HCT116 (cell line): ENCODE measurements at regions not wholly inside any gene's neighbourhood (a gene's known extent, or its start where the extent isn't known, plus 50 kb on each side); places are given as distances from the start of the nearest gene placed in this dataset.
"Not testable (repeated sequence)": the region's sequence is repeated elsewhere in the genome, so short reads cannot be mapped to it uniquely, and the experiment has no call there.

Source experiments
- ATAC-seq: fragments of 200-7000 bp; cut with Tn5 transposase; 2 replicates; pipeline ENCODE4 v1.9.1; 2020; ENCODE audit warnings: mild to moderate bottlenecking, moderate library complexity
- BruUV-seq: library from RNA; stranded (reverse); fragments of 400-500 nt; replicated peaks from 2 replicates; lab custom pipeline; 2021; lab: Mats Ljungman, UMichigan
- CTCF ChIA-PET: fragments of 300-600 bp; sonication (Branson Sonifier 250); formaldehyde crosslinking; loops from one replicate; lab custom pipeline; 2021; ENCODE audit warnings: antibody characterized with exemption; lab: Charles Lee
- POLR2A ChIA-PET: fragments of 300-600, 350-600 bp; sonication (Branson Sonifier 250); formaldehyde crosslinking; loops from one replicate; lab custom pipeline; 2021; ENCODE audit warnings: antibody characterized with exemption; lab: Charles Lee
- RAD21 ChIA-PET, 2 experiments: fragments of 300-600 bp; sonication (Branson Sonifier 250); formaldehyde crosslinking; loops; one replicate each; lab custom pipeline; 2023; ENCODE audit warnings: low total read pairs in 2 of 2; ENCODE audit not compliant: uncharacterized antibody in 2 of 2, unreplicated experiment in 2 of 2, low non-redundant PET in 1 of 2; lab: Charles Lee
- DNase-seq: peaks from one replicate; pipeline ENCODE4 v3.0.0-alpha.2; 2010; ENCODE audit warnings: low read depth, low spot score
- H2AFZ ChIP-seq: fragments of 200-600 bp; shearing (Covaris generic), sonication (generic); 2 replicates; pipeline ENCODE4 v1.6.1; 2017; ENCODE audit warnings: low read depth, mixed run types, mixed read lengths, antibody characterized with exemption, low read length; ENCODE audit not compliant: poor library complexity, severe bottlenecking
- H3K27ac ChIP-seq: 2 replicates; pipeline ENCODE4 v1.5.1; 2012; ENCODE audit warnings: low read depth, low read length
- H3K27me3 ChIP-seq: fragments of 200-600 bp; sonication (generic); 2 replicates; pipeline ENCODE4 v1.6.1; 2016; ENCODE audit warnings: mixed run types, low read length, mixed read lengths; ENCODE audit not compliant: insufficient read depth
- H3K36me3 ChIP-seq, 2 experiments: fragments of 200-500 bp in 1 of 2; fragments of 200-600 bp in 1 of 2; sonication (Bioruptor generic) in 1 of 2; sonication (generic) in 1 of 2; 2 replicates each; pipeline versions ENCODE4 v1.5.1 to v1.6.1; 2014 to 2016; ENCODE audit warnings: low read length in 2 of 2, inconsistent platforms in 1 of 2, mixed read lengths in 1 of 2, mixed run types in 1 of 2; ENCODE audit not compliant: insufficient read depth in 2 of 2, control insufficient read depth in 1 of 2
- H3K4me1 ChIP-seq, 2 experiments: fragments of 200-600 bp in 1 of 2; sonication (generic) in 1 of 2; 2 replicates each; pipeline versions ENCODE4 v1.5.1 to v1.6.1; 2012 to 2017; ENCODE audit warnings: low read length in 2 of 2, inconsistent platforms in 1 of 2, mild to moderate bottlenecking in 1 of 2, mixed read lengths in 1 of 2, mixed run types in 1 of 2, moderate library complexity in 1 of 2; ENCODE audit not compliant: insufficient read depth in 2 of 2, control insufficient read depth in 1 of 2
- H3K4me2 ChIP-seq: fragments of 200-600 bp; sonication (generic); 2 replicates; pipeline ENCODE4 v1.6.1; 2017; ENCODE audit warnings: mixed run types, low read length, mixed read lengths
- H3K4me3 ChIP-seq, 2 experiments: fragments of 200-600 bp in 1 of 2; sonication (generic) in 1 of 2; replicated peaks in 1 of 2; 2 replicates each; pipeline ENCODE4 v1.5.1; 2011 to 2016; ENCODE audit warnings: low read length in 2 of 2, control low read depth in 1 of 2, low read depth in 1 of 2, mild to moderate bottlenecking in 1 of 2, mixed read lengths in 1 of 2, mixed run types in 1 of 2
- H3K79me2 ChIP-seq: fragments of 200-600 bp; sonication (generic); 2 replicates; pipeline ENCODE4 v1.6.1; 2017; ENCODE audit warnings: mild to moderate bottlenecking, mixed run types, low read length, moderate library complexity, mixed read lengths; ENCODE audit not compliant: insufficient read depth
- H3K9ac ChIP-seq: fragments of 200-600 bp; sonication (generic); 2 replicates; pipeline ENCODE4 v1.6.1; 2016; ENCODE audit warnings: low read length, mixed read lengths
- H3K9me2 ChIP-seq: fragments of 200-600 bp; sonication (generic), shearing (Covaris generic); 2 replicates; pipeline ENCODE4 v1.6.1; 2017; ENCODE audit warnings: mixed run types, mild to moderate bottlenecking, moderate library complexity; ENCODE audit not compliant: insufficient read depth
- H3K9me3 ChIP-seq, 2 experiments: fragments of 200-500 bp in 1 of 2; fragments of 200-600 bp in 1 of 2; sonication (Bioruptor generic) in 1 of 2; sonication (generic) in 1 of 2; 2 replicates each; pipeline ENCODE4 v1.6.1; 2014 to 2017; ENCODE audit warnings: low read length in 2 of 2, mixed read lengths in 2 of 2, inconsistent platforms in 1 of 2, low read depth in 1 of 2, mild to moderate bottlenecking in 1 of 2, mixed run types in 1 of 2, moderate library complexity in 1 of 2; ENCODE audit not compliant: control insufficient read depth in 1 of 2, insufficient read depth in 1 of 2
- H4K20me1 ChIP-seq: fragments of 200-600 bp; sonication (generic), shearing (Covaris generic); 2 replicates; pipeline ENCODE4 v1.6.1; 2017; ENCODE audit warnings: mixed run types, mild to moderate bottlenecking, moderate library complexity; ENCODE audit not compliant: insufficient read depth
- CBX3 ChIP-seq: IDR thresholded peaks from 2 replicates; pipeline ENCODE4 v1.6.1; 2012; ENCODE audit warnings: low read depth
- EGR1 ChIP-seq: IDR thresholded peaks from 2 replicates; pipeline ENCODE4 v1.6.1; 2012; ENCODE audit warnings: low read depth
- FOSL1 ChIP-seq: IDR thresholded peaks from 2 replicates; pipeline ENCODE4 v1.6.1; 2012; ENCODE audit warnings: low read depth
- POLR2AphosphoS5 ChIP-seq: IDR thresholded peaks from 2 replicates; pipeline ENCODE4 v1.6.1; 2011; ENCODE audit warnings: mild to moderate bottlenecking, low read depth, low read length, moderate library complexity
- RAD21 ChIP-seq: IDR thresholded peaks from 2 replicates; pipeline ENCODE4 v1.6.1; 2012; ENCODE audit warnings: low read depth, mild to moderate bottlenecking
- SIN3A ChIP-seq: IDR thresholded peaks from 2 replicates; pipeline ENCODE4 v1.6.1; 2012; ENCODE audit warnings: low read depth
- SP1 ChIP-seq: IDR thresholded peaks from 2 replicates; pipeline ENCODE4 v1.6.1; 2012; ENCODE audit warnings: low read depth
- SRF ChIP-seq: IDR thresholded peaks from 2 replicates; pipeline ENCODE4 v1.6.1; 2012; ENCODE audit warnings: low read depth
- ZBTB33 ChIP-seq: IDR thresholded peaks from 2 replicates; pipeline ENCODE4 v1.6.1; 2011; ENCODE audit warnings: mild to moderate bottlenecking, low read length, moderate library complexity; ENCODE audit not compliant: insufficient replicate concordance; ENCODE audit errors: extremely low read depth
- ZFX ChIP-seq: fragments of 450-650 bp; IDR thresholded peaks from 2 replicates; pipeline ENCODE4 v1.6.1; 2017
- ZNF274 ChIP-seq: fragments of 200-500 bp; sonication (Bioruptor generic); IDR thresholded peaks from 2 replicates; pipeline ENCODE4 v1.6.1; 2014; ENCODE audit warnings: mild to moderate bottlenecking, low read depth, low read length, inconsistent platforms
- intact Hi-C: fragments of 100-400 bp; cut with micrococcal nuclease; formaldehyde crosslinking; loops from 2 replicates; pipeline ENCODE4 v1.10.0; 2022
- TF ChIP-seq, protein P1 (sequence below): IDR thresholded peaks from 2 replicates; pipeline ENCODE4 v1.6.1; 2012

DNA sequence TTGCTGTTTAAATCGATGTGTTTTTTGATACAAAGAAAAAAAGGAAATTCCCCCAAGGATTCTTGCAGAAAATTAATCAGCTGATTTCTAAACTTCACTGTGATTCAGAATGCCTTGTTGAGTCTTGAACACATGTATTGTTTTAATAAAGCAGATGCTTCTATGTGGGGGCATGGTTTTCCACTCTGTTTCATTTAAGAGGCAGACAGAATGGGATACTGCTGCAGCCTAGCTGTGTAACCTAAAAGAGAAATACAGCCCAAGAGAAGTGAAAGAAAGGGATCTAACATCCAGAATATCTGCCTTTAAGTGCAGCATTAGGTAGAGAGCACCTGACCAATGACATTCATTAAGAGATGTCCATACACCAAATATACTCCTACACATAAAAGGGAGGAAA, 365.1 kb upstream of the CCNH start:
- Histone ChIP-seq H3K9me2 (no peaks in the 10 kb centered on the region), H4K20me1 (no peaks in the 10 kb centered on the region), H3K4me1 (peaks cover 0 to 3% of the 10 kb centered on the region in 2 experiments; a peak in 1 of 4 replicates), H3K9me3 (no peaks in the 10 kb centered on the region), H2AFZ (peak overlapping the region; percentile 66), H3K9ac (no peak overlapping the region), H3K4me3 (no peak overlapping the region), H3K36me3 (no peaks in the 10 kb centered on the region), H3K4me2 (no peak overlapping the region), H3K79me2 (no peaks in the 10 kb centered on the region), H3K27me3 (no peaks in the 10 kb centered on the region), H3K27ac (no peak overlapping the region)
- intact Hi-C loops = no loop called here
- ChIA-PET CTCF (interaction anchor here (1.4 kb wide), 1 partner anchor 237 kb away, joined by 3 read pairs; no protein-coding TSS in a partner anchor), POLR2A (interaction anchor here (0.9 kb wide), 1 partner anchor 14 kb away, joined by 3 read pairs; no protein-coding TSS in a partner anchor), RAD21 (no interaction called here)
- no TSS peak for BruUV-seq
- TF ChIP-seq ZNF274 (no peak), POLR2AphosphoS5 (no peak), EGR1 (no peak), SRF (no peak), RAD21 (peak; percentile 3; the same call in 1 of the 2 replicates), ZFX (no peak)
- TF ChIP-seq, protein P1, sequence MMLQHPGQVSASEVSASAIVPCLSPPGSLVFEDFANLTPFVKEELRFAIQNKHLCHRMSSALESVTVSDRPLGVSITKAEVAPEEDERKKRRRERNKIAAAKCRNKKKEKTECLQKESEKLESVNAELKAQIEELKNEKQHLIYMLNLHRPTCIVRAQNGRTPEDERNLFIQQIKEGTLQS = no peak
- DNase-seq (no peak), ATAC-seq (no peak)

DNA sequence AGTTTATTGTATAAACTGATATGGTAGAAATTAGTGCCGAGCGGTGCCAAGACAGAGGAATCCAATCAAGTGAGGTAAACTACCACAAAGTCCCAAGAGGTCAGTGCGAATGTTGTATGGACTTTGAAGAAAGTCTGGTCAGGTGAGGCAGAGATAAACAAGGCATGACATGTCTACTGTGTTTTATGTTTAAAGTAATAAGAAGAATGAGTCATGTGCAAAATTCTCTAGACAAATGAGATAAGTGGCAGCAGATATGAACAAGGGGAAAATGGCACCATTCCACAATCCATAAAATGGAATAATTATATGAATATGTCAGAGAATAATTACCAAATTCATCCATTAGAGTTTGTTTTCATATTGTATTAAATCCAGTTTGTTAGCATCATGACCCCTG, 364.1 kb upstream of the CCNH start:
- Histone ChIP-seq H2AFZ (no peak overlapping the region), H3K4me3 (no peak overlapping the region), H3K9ac (no peak overlapping the region), H3K4me1 (peaks cover 0 to 3% of the 10 kb centered on the region in 2 experiments; a peak in 1 of 4 replicates), H4K20me1 (no peaks in the 10 kb centered on the region), H3K36me3 (no peaks in the 10 kb centered on the region), H3K4me2 (no peak overlapping the region), H3K79me2 (no peaks in the 10 kb centered on the region), H3K27ac (no peak overlapping the region), H3K9me2 (no peaks in the 10 kb centered on the region), H3K27me3 (no peaks in the 10 kb centered on the region), H3K9me3 (no peaks in the 10 kb centered on the region)
- BruUV-seq = no TSS peak
- no peak for DNase-seq
- intact Hi-C loops = no loop called here
- ChIA-PET CTCF (no interaction called here), RAD21 (no interaction called here), POLR2A (no interaction called here)
- TF ChIP-seq FOSL1 (no peak), CBX3 (no peak), ZFX (no peak), SIN3A (no peak), EGR1 (no peak), SP1 (no peak), ZBTB33 (no peak)
- TF ChIP-seq, protein P1 = no peak
- no peak for ATAC-seq

DNA sequence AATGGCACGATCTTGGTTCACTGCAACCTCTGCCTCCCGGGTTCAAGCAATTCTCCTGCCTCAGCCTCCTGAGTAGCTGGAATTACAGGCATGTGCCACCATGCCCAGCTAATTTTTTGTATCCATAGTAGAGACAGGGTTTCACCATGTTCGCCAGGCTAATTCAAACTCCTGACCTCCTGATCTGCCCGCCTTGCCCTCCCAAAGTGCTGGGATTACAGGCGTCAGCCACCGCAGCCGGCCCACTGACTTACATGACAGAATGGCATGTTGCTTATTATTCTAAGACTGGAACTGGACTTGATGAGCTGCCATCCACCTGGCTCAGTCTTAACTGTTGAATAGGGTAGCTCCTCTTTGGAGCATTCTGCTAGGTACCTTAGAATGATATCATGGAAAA, 363.6 kb upstream of the CCNH start:
- DNase-seq, H3K36me3 ChIP-seq, H3K27me3 ChIP-seq, CTCF ChIA-PET, H3K9me2 ChIP-seq, intact Hi-C loops, H3K27ac ChIP-seq, H3K9ac ChIP-seq, H3K4me1 ChIP-seq, RAD21 ChIA-PET, H3K4me2 ChIP-seq, H3K9me3 ChIP-seq, H3K79me2 ChIP-seq, ATAC-seq, POLR2A ChIA-PET, H2AFZ ChIP-seq, H4K20me1 ChIP-seq, BruUV-seq, H3K4me3 ChIP-seq: not testable (repeated sequence)
